Retina (tissue), 1 donor: ENCODE measurements at regions not wholly inside any gene's neighbourhood (a gene's known extent, or its start where the extent isn't known, plus 50 kb on each side); places are given as distances from the start of the nearest gene placed in this dataset.

ENCODE experiments used
- DNase-seq: peaks from one replicate; pipeline ENCODE4 v3.0.0-alpha.2; 2016

- DNase-seq: no peak
These were observed 56.5 kb upstream of the JDP2 start for GRCh38 chr14:75371297-75371696.

GRCh38 chr14:75372260-75372659, 55.6 kb upstream of the JDP2 start:
- no peak for DNase-seq

- no peak for DNase-seq
These were observed 54.7 kb upstream of the JDP2 start for GRCh38 chr14:75373133-75373532.

- no peak for DNase-seq
These were observed 54.2 kb upstream of the JDP2 start for GRCh38 chr14:75373616-75374015.

- DNase-seq: no peak
These were observed 52.9 kb upstream of the JDP2 start for GRCh38 chr14:75374911-75375310.

- no peak for DNase-seq
These were observed 51.8 kb upstream of the JDP2 start for GRCh38 chr14:75375983-75376382.
